ENCODE measurements at regions not wholly inside any gene's neighbourhood (a gene's known extent, or its start where the extent isn't known, plus 50 kb on each side); places are given as distances from the start of the nearest gene placed in this dataset.

DNA sequence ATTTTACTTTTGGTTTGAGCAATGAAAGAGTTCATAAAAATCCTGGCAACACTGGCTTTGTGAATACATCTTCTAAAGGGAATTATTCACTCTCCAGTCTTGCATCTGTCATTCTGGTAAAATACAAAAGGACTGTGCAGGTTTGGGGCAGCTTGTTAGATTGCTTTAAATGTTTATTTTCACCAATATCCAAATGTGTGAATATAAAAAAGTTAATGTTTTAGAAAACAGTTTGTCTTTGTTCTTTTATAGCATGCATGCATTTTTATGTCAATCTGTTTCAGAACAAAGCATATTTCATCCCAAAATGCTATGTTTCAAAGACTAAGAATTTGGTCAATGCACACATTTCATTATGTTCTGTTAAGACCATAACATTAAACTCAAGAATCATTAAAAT lies 1145.4 kb downstream of the OLFM4 start:
- no peak for TF ChIP-seq LEF1 (IDR thresholded peaks at IDR 0.05; ENCODE audit: borderline replicate concordance)
- no peak for TF ChIP-seq FOXA1 (IDR thresholded peaks at IDR 0.05)
- no peak for TF ChIP-seq TARDBP (IDR thresholded peaks at IDR 0.05)
- TF ChIP-seq FOXK2 (IDR thresholded peaks at IDR 0.05) = no peak
- TF ChIP-seq SP1 (IDR thresholded peaks at IDR 0.05) = no peak
- TF ChIP-seq CTBP1 (IDR thresholded peaks at IDR 0.05; ENCODE audit: borderline replicate concordance) = no peak
- TF ChIP-seq, protein P1, sequence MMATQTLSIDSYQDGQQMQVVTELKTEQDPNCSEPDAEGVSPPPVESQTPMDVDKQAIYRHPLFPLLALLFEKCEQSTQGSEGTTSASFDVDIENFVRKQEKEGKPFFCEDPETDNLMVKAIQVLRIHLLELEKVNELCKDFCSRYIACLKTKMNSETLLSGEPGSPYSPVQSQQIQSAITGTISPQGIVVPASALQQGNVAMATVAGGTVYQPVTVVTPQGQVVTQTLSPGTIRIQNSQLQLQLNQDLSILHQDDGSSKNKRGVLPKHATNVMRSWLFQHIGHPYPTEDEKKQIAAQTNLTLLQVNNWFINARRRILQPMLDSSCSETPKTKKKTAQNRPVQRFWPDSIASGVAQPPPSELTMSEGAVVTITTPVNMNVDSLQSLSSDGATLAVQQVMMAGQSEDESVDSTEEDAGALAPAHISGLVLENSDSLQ (IDR thresholded peaks at IDR 0.05) = no peak
- no peak for TF ChIP-seq L3MBTL2 (conservative IDR thresholded peaks at IDR 0.05)
- no peak for TF ChIP-seq NFRKB (IDR thresholded peaks at IDR 0.05)
- no peak for TF ChIP-seq FOXM1 (IDR thresholded peaks at IDR 0.05; ENCODE audit: borderline replicate concordance)
- ChIA-PET POLR2A (no interaction called here), CTCF (no interaction called here)
- no peak for DNase-seq (ENCODE audit: extremely low spot score)

DNA sequence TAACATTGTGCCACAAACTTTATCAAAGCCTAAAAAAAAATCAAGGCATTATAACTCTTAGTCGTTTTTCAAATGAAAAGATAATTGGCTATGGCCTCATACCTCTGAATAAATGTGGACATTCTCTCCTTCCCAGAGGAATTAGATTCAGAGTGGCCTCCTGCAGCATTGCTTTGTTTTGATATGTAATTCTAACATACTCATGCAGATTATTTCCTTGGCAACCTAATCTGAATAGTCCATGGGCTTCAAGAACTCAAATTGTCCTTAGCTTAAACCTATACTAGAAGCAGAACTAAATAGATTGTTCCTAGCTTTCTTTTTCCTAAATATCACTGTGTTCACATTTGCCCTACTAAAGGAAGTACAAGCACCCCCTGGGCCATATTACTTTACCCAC lies 1146.9 kb downstream of the OLFM4 start:
- TF ChIP-seq SUZ12 (IDR thresholded peaks at IDR 0.05) = no peak
- no peak for TF ChIP-seq NFRKB (IDR thresholded peaks at IDR 0.05)
- no peak for TF ChIP-seq HDGF (IDR thresholded peaks at IDR 0.05; ENCODE audit: borderline replicate concordance)
- no peak for TF ChIP-seq FOXA1 (IDR thresholded peaks at IDR 0.05)
- no peak for TF ChIP-seq FOXK2 (IDR thresholded peaks at IDR 0.05)
- no peak for TF ChIP-seq BHLHE40 (IDR thresholded peaks at IDR 0.05; ENCODE audit: borderline replicate concordance)
- no peak for TF ChIP-seq ZNF384 (IDR thresholded peaks at IDR 0.05)
- no peak for TF ChIP-seq LEF1 (IDR thresholded peaks at IDR 0.05; ENCODE audit: borderline replicate concordance)
- TF ChIP-seq L3MBTL2 (conservative IDR thresholded peaks at IDR 0.05) = no peak
- TF ChIP-seq, protein P1 (IDR thresholded peaks at IDR 0.05) = no peak
- DNase-seq (ENCODE audit: extremely low spot score) = no peak
- POLR2A ChIA-PET = no interaction called here
- CTCF ChIA-PET = no interaction called here

DNA sequence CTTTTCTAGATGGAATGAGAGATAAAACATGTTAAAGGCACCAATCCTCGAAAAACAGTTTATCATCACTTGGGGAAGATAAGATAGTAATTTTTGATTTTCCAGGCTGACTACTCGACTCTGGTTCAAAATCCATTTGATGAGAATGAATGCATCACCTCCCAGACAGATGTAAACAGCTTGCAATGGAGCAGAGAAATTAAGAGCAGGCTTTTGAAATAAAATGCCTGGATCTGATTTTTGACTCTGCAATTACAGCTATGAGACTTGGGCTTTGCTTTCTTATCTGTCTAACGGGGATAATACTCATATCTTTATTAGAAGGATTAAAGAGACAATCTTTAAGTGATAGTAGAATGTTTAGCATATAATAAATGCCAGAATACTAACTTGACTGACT lies 1148.9 kb downstream of the OLFM4 start:
- ChIA-PET POLR2A (interaction anchor here (0.6 kb wide), 1 partner anchor 394 kb away, joined by 3 read pairs; no protein-coding TSS in a partner anchor), CTCF (no interaction called here)
- no peak for DNase-seq (ENCODE audit: extremely low spot score)
- no peak for TF ChIP-seq L3MBTL2 (conservative IDR thresholded peaks at IDR 0.05)
- no peak for TF ChIP-seq NFRKB (IDR thresholded peaks at IDR 0.05)
- no peak for TF ChIP-seq TARDBP (IDR thresholded peaks at IDR 0.05)
- TF ChIP-seq ELF4 (IDR thresholded peaks at IDR 0.05) = no peak
- no peak for TF ChIP-seq HDGF (IDR thresholded peaks at IDR 0.05; ENCODE audit: borderline replicate concordance)
- TF ChIP-seq FOXM1 (IDR thresholded peaks at IDR 0.05; ENCODE audit: borderline replicate concordance) = no peak
- no peak for TF ChIP-seq ZNF384 (IDR thresholded peaks at IDR 0.05)
- TF ChIP-seq SP1 (IDR thresholded peaks at IDR 0.05) = no peak
- no peak for TF ChIP-seq FOXK2 (IDR thresholded peaks at IDR 0.05)

DNA sequence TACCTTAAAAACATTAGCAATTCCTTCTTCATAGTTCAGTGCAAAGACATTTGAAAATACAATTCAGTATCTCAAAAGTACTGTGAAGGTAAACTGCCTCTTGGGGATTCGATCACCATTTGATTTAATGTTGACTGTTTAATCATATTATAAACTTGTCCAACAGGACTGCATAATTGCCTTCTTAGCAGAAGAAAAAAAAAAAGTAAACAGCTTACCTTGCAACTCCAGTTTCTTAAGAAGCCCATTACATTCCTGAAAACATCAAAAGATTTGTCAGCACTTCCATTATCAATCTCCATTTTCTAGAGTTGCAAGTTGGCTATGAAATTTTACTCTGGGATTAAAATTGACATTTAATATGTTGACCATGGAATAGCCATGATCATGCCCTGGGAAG lies 1154.6 kb downstream of the OLFM4 start:
- CTCF ChIA-PET = no interaction called here
- POLR2A ChIA-PET = no interaction called here
- no peak for DNase-seq (ENCODE audit: extremely low spot score)
- TF ChIP-seq ELF4 (IDR thresholded peaks at IDR 0.05) (no peak), NFRKB (IDR thresholded peaks at IDR 0.05) (no peak), SP1 (IDR thresholded peaks at IDR 0.05) (no peak), SUZ12 (IDR thresholded peaks at IDR 0.05) (no peak), FOXK2 (IDR thresholded peaks at IDR 0.05) (no peak), ZNF384 (IDR thresholded peaks at IDR 0.05) (no peak), FOXM1 (IDR thresholded peaks at IDR 0.05; ENCODE audit: borderline replicate concordance) (no peak), TARDBP (IDR thresholded peaks at IDR 0.05) (no peak), L3MBTL2 (conservative IDR thresholded peaks at IDR 0.05) (no peak), FOXA1 (IDR thresholded peaks at IDR 0.05) (no peak), ARNT (IDR thresholded peaks at IDR 0.05) (no peak), LEF1 (IDR thresholded peaks at IDR 0.05; ENCODE audit: borderline replicate concordance) (no peak), CTBP1 (IDR thresholded peaks at IDR 0.05; ENCODE audit: borderline replicate concordance) (no peak), HDGF (IDR thresholded peaks at IDR 0.05; ENCODE audit: borderline replicate concordance) (no peak), BHLHE40 (IDR thresholded peaks at IDR 0.05; ENCODE audit: borderline replicate concordance) (no peak)
- TF ChIP-seq, protein P1 (IDR thresholded peaks at IDR 0.05) = no peak

DNA sequence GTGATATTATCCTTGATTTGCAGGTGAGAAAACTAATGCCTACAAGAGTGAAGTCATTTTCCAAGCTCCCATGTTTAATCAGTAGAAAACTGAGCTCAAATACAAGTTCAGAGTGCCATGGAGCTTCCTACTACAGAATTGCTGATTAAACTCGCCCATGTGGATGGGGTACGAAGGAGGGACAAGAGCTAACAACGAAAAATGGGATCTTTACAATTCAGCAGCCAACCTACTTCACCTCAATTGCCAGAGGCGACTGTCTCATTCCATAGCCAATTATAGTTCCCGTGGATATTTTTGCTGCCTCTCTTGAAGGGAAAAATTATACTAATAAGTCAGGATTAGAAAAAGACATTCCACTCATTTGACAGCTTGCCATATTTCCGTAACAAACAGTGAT lies 1155.1 kb downstream of the OLFM4 start:
- POLR2A ChIA-PET = no interaction called here
- DNase-seq (ENCODE audit: extremely low spot score) = no peak
- TF ChIP-seq FOXA1 (IDR thresholded peaks at IDR 0.05) (no peak), FOXK2 (IDR thresholded peaks at IDR 0.05) (no peak), HDGF (IDR thresholded peaks at IDR 0.05; ENCODE audit: borderline replicate concordance) (no peak), TARDBP (IDR thresholded peaks at IDR 0.05) (no peak), CTBP1 (IDR thresholded peaks at IDR 0.05; ENCODE audit: borderline replicate concordance) (no peak), NFRKB (IDR thresholded peaks at IDR 0.05) (no peak), ZNF384 (IDR thresholded peaks at IDR 0.05) (no peak), BHLHE40 (IDR thresholded peaks at IDR 0.05; ENCODE audit: borderline replicate concordance) (no peak), ARNT (IDR thresholded peaks at IDR 0.05) (no peak), SP1 (IDR thresholded peaks at IDR 0.05) (no peak), SUZ12 (IDR thresholded peaks at IDR 0.05) (no peak), L3MBTL2 (conservative IDR thresholded peaks at IDR 0.05) (no peak), ELF4 (IDR thresholded peaks at IDR 0.05) (no peak), LEF1 (IDR thresholded peaks at IDR 0.05; ENCODE audit: borderline replicate concordance) (no peak), FOXM1 (IDR thresholded peaks at IDR 0.05; ENCODE audit: borderline replicate concordance) (no peak)
- TF ChIP-seq, protein P1 (IDR thresholded peaks at IDR 0.05) = no peak
- CTCF ChIA-PET = no interaction called here

DNA sequence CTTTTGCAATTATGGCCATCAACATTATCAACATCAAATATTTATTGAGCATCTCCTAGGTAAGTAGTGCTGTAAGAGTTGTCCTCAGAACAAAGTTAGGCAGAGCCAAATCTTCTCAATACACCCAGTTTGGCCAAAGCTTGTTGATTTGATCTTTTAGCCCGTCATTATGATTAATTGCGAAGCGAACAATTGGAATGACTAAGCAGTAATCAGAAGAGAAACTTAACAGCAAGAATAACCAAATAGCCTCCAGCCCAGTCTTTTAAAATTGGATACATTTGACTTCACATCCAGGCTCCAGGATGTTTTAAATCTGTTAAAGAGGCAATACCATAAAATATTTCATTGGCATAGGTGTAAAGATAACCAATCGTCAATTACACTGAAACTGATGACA lies 1156.0 kb downstream of the OLFM4 start:
- ChIA-PET POLR2A (no interaction called here), CTCF (no interaction called here)
- DNase-seq (ENCODE audit: extremely low spot score) = no peak
- TF ChIP-seq CTBP1 (IDR thresholded peaks at IDR 0.05; ENCODE audit: borderline replicate concordance) (no peak), NFRKB (IDR thresholded peaks at IDR 0.05) (no peak)
- TF ChIP-seq, protein P1 (IDR thresholded peaks at IDR 0.05) = peak; percentile 25; the same call in 1 of the 2 replicates
